AG09319 (cell line): ENCODE measurements at regions not wholly inside any gene's neighbourhood (a gene's known extent, or its start where the extent isn't known, plus 50 kb on each side); places are given as distances from the start of the nearest gene placed in this dataset.

Experiments
- DNase-seq: peaks from one replicate; pipeline ENCODE4 v3.0.0-alpha.2; 2010; ENCODE audit warnings: low read depth; ENCODE audit errors: extremely low read depth
- CTCF ChIP-seq: IDR thresholded peaks from 2 replicates; pipeline ENCODE4 v1.5.1; 2011; ENCODE audit warnings: low read depth, mild to moderate bottlenecking, inconsistent platforms, low read length, moderate library complexity

- no peak for TF ChIP-seq CTCF
- no peak for DNase-seq
Observed at GRCh38 chr6:163741342-163741741, 326.8 kb downstream of the QKI start.

GRCh38 chr6:163739966-163740365 lies 325.4 kb downstream of the QKI start:
- DNase-seq: no peak
- no peak for TF ChIP-seq CTCF

GRCh38 chr6:163739408-163739725 lies 324.8 kb downstream of the QKI start:
- DNase-seq: no peak

GRCh38 chr6:163738725-163739407 lies 324.3 kb downstream of the QKI start:
- no peak for TF ChIP-seq CTCF
- no peak for DNase-seq

More at GRCh38 chr6:163739408-163739725, 324.8 kb downstream of the QKI start:
- no peak for TF ChIP-seq CTCF

GRCh38 chr6:163738304-163738703 lies 323.8 kb downstream of the QKI start:
- no peak for DNase-seq
- no peak for TF ChIP-seq CTCF

- DNase-seq: no peak
- no peak for TF ChIP-seq CTCF
Observed at GRCh38 chr6:163735076-163735475, 320.6 kb downstream of the QKI start.

- DNase-seq: no peak
- no peak for TF ChIP-seq CTCF
Observed at GRCh38 chr6:163733061-163733460, 318.5 kb downstream of the QKI start.
